Spleen (tissue), 11 donors: ENCODE measurements at regions not wholly inside any gene's neighbourhood (a gene's known extent, or its start where the extent isn't known, plus 50 kb on each side); places are given as distances from the start of the nearest gene placed in this dataset.

ENCODE experiments used
- DNase-seq: peaks from one replicate; pipeline ENCODE4 v3.0.0-alpha.2; 2020
- H3K27ac ChIP-seq, 8 donors: fragments of 200-600 bp; sonication (generic) in 7 of 8; 1 replicate in 4 of 8; 2 replicates in 4 of 8; pipeline versions ENCODE4 v1.5.0 to v1.8.0; 2016 to 2021; ENCODE audit warnings: inconsistent platforms in 4 of 8, mild to moderate bottlenecking in 4 of 8, moderate library complexity in 1 of 8
- H3K27me3 ChIP-seq, 7 donors: fragments of 200-600 bp; sonication (generic) in 6 of 7; replicated peaks in 1 of 7; 1 replicate in 4 of 7; 2 replicates in 3 of 7; pipeline versions ENCODE4 v1.5.0 to v1.8.0; 2016 to 2021; ENCODE audit warnings: inconsistent platforms in 3 of 7, mild to moderate bottlenecking in 1 of 7
- H3K36me3 ChIP-seq, 6 donors: fragments of 200-600 bp; sonication (generic) in 5 of 6; 1 replicate in 4 of 6; 2 replicates in 2 of 6; pipeline versions ENCODE4 v1.5.0 to v1.8.0; 2016 to 2021; ENCODE audit warnings: inconsistent platforms in 2 of 6
- H3K4me1 ChIP-seq, 6 donors: fragments of 200-600 bp; sonication (generic) in 5 of 6; 1 replicate in 3 of 6; 2 replicates in 3 of 6; pipeline versions ENCODE4 v1.5.0 to v1.8.0; 2016 to 2021; ENCODE audit warnings: inconsistent platforms in 3 of 6
- H3K4me3 ChIP-seq, 8 donors: fragments of 200-600 bp; sonication (generic) in 7 of 8; 1 replicate in 4 of 8; 2 replicates in 4 of 8; pipeline versions ENCODE4 v1.5.0 to v1.8.0; 2016 to 2021; ENCODE audit warnings: inconsistent platforms in 4 of 8, mild to moderate bottlenecking in 4 of 8, moderate library complexity in 2 of 8
- H3K9me3 ChIP-seq, 8 donors: fragments of 200-600 bp; sonication (generic) in 7 of 8; 1 replicate in 4 of 8; 2 replicates in 4 of 8; pipeline versions ENCODE4 v1.5.0 to v1.8.0; 2016 to 2021; ENCODE audit warnings: inconsistent platforms in 4 of 8
- CTCF ChIP-seq, 11 experiments: fragments of 200-600 bp in 7 of 11; fragments of 450-650 bp in 4 of 11; sonication (generic) in 4 of 11; IDR thresholded peaks in 8 of 11; conservative IDR thresholded peaks in 3 of 11; 1 replicate in 7 of 11; 2 replicates in 4 of 11; pipeline versions ENCODE4 v1.4.0 to v1.8.0; 2016 to 2021; ENCODE audit warnings: antibody characterized with exemption in 11 of 11, inconsistent platforms in 4 of 11, mild to moderate bottlenecking in 1 of 11
- POLR2A ChIP-seq, 3 donors: fragments of 450-650 bp; IDR thresholded peaks; one replicate each; pipeline ENCODE4 v1.5.1; 2017; ENCODE audit warnings: antibody characterized with exemption in 3 of 3, mild to moderate bottlenecking in 1 of 3
- POLR2AphosphoS5 ChIP-seq, 3 donors: sonication (generic); formaldehyde crosslinking; IDR thresholded peaks; one replicate each; pipeline ENCODE4 v1.5.1; 2017; ENCODE audit warnings: antibody characterized with exemption in 3 of 3
- WGBS, 5 donors: extraction: QIAGEN DNeasy Blood & Tissue Kit in 3 of 5; methylation state at CpG; one replicate each; pipeline versions ENCODE4 v1.1.5 to v1.1.7; 2013 to 2018; 5-methylcytosine and 5-hydroxymethylcytosine counted together
- intact Hi-C: fragments of 100-400 bp; cut with DNase I; formaldehyde crosslinking; loops from one replicate; pipeline ENCODE4 v1.15.0; 2023; ENCODE audit warnings: low total_unique reads
- donor health status: healthy with polysubstance abuse.
- donor health status: DM: no; HTN: no; CAD: no; lungs with moderate emphysema.
- donor health status: DM: no; HTN: no; CAD: no.
- donor health status: Bipolar disorder and iron deficiency.
- donor health status: healthy.
- donor health status: DM: no; HTN: no; CAD: no.
- donor health status: DM: yes; HTN: yes; CAD: no.

GRCh38 chr6:168873278-168874190 lies 380.1 kb downstream of the THBS2 start:
- no peak overlapping the region for H3K4me3 ChIP-seq
- H3K4me1 ChIP-seq, result peaks cover 0 to 6% (median 0%) of the 10 kb centered on the region in 6 donors
- WGBS, 5 donors, result 81 to 90% (median 85%) methylated on average over 38 of the region's 38 CpGs
- no peaks in the 10 kb centered on the region for H3K9me3 ChIP-seq
- peaks cover 0 to 20% (median 0%) of the 10 kb centered on the region in 7 donors for H3K27me3 ChIP-seq
- intact Hi-C loops, result no loop called here
- H3K36me3 ChIP-seq, result no peaks in the 10 kb centered on the region
- TF ChIP-seq POLR2AphosphoS5 (IDR thresholded peaks at IDR 0.05), result no peak
- TF ChIP-seq POLR2A (IDR thresholded peaks at IDR 0.05), result no peak
- TF ChIP-seq CTCF (IDR thresholded peaks at IDR 0.05 in 8 of 11, conservative IDR thresholded peaks at IDR 0.05 in 3 of 11), result no peak
- no peak overlapping the region for H3K27ac ChIP-seq
- DNase-seq, result no peak

- no peak for DNase-seq
- no peak overlapping the region for H3K27ac ChIP-seq
- TF ChIP-seq CTCF (IDR thresholded peaks at IDR 0.05 in 8 of 11, conservative IDR thresholded peaks at IDR 0.05 in 3 of 11), result no peak
- TF ChIP-seq POLR2AphosphoS5 (IDR thresholded peaks at IDR 0.05), result no peak
- TF ChIP-seq POLR2A (IDR thresholded peaks at IDR 0.05), result no peak
- peaks cover 0 to 10% (median 0%) of the 10 kb centered on the region in 7 donors for H3K27me3 ChIP-seq
- intact Hi-C loops, result no loop called here
- 61 to 73% (median 62%) methylated on average over 17 to 20 of the region's 20 CpGs for WGBS, 5 donors
- no peak overlapping the region for H3K4me3 ChIP-seq
- H3K36me3 ChIP-seq, result no peaks in the 10 kb centered on the region
- H3K9me3 ChIP-seq, result no peaks in the 10 kb centered on the region
- no peaks in the 10 kb centered on the region for H3K4me1 ChIP-seq
Observed at GRCh38 chr6:168871642-168872315, 381.9 kb downstream of the THBS2 start.

- Histone ChIP-seq H3K27me3 (peaks cover 0 to 5% (median 0%) of the 10 kb centered on the region in 7 donors), H3K36me3 (no peaks in the 10 kb centered on the region), H3K9me3 (no peaks in the 10 kb centered on the region), H3K4me1 (no peaks in the 10 kb centered on the region), H3K27ac (no peak overlapping the region), H3K4me3 (no peak overlapping the region)
- intact Hi-C loops, result no loop called here
- 71 to 86% (median 74%) methylated on average over 12 to 13 of the region's 13 CpGs for WGBS, 5 donors
- TF ChIP-seq POLR2A (IDR thresholded peaks at IDR 0.05), result no peak
- no peak for TF ChIP-seq CTCF (IDR thresholded peaks at IDR 0.05 in 8 of 11, conservative IDR thresholded peaks at IDR 0.05 in 3 of 11)
- TF ChIP-seq POLR2AphosphoS5 (IDR thresholded peaks at IDR 0.05), result no peak
- DNase-seq, result no peak
Observed at GRCh38 chr6:168870982-168871381, 382.7 kb downstream of the THBS2 start.
